CD4-positive, alpha-beta T cell treated with Interferon gamma for 1 hour (primary cell): ENCODE measurements at regions not wholly inside any gene's neighbourhood (a gene's known extent, or its start where the extent isn't known, plus 50 kb on each side); places are given as distances from the start of the nearest gene placed in this dataset.

ENCODE experiments used
- DNase-seq: peaks from one replicate; pipeline ENCODE4 v3.0.0-alpha.2; 2020

DNA sequence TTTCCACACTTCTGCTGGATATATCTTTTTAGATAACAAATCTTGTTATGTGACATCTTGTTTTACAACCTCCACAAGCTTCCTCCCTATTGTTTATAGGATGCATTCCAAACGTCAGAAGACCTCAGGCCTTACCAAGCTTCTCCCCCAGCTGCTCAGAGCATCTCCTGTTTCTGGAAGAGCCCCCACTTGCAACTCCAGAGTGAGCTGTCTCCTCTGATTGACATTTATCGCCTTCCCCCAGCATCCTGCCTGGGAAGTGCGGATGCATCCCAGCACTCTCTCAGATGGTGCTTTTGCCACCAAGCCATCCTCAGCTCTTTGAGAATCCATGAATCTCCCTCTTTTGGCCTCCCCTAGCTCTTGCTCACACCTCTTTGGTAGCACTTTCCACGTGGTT is 123.5 kb downstream of the LRRC70 start:
- DNase-seq = no peak

DNA sequence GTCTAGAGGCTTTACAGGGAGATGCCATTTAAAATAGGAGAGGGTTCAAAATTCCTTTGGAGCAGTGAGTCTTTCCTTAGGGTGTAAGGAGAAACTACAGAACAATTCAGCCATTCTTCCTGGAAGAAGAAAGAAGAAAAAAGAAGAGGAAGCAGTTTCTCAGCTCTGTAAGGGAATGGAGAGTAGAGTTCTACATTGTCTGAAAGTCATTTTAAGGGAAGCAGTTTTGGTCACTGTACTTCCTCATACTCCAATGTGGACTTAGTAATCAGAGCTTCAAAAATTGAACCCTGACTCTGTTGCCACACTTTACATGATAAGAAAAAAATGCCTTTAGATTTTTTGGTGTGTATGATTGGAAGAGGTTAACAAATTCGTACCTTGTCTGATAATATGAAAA is 122.4 kb downstream of the LRRC70 start:
- no peak for DNase-seq

DNA sequence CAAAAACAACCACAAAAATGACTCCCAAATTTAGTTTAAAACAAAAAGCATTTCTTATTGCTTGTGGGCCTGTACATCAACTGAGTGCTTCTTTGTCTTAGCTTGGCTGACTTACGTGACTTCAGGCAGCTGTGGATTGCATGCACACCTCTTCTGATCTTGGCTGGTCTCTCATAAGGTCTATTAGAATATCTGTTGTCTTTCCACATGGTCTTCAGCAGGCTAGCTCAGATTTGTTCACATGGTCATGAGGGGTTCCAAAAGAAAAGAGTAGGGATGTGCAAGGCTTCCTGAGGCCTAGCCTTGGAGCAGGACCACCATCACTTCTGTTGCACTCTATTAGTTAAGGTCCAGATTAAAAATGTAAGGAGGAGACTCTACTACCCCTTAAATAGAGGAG is 120.1 kb downstream of the LRRC70 start:
- DNase-seq = no peak

DNA sequence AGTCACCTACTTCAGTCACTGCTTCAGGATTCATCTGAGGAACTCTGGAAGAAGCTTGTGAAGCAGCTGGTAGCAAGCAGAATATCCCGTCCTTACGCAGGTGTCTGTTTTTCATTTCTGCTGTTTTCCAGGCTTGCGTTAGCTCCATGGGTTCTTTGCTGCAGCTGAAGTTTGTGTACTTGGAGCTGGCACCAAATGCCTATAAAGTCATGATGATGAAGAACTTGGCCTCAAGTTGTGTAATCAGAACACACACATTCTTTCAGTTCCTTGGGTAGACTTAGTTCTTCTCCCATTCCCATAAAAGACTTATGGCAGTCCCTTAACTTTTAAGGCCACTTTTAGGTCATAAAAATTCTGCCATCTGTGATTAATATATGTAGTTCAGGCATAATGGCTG is 116.7 kb downstream of the LRRC70 start:
- DNase-seq = no peak

DNA sequence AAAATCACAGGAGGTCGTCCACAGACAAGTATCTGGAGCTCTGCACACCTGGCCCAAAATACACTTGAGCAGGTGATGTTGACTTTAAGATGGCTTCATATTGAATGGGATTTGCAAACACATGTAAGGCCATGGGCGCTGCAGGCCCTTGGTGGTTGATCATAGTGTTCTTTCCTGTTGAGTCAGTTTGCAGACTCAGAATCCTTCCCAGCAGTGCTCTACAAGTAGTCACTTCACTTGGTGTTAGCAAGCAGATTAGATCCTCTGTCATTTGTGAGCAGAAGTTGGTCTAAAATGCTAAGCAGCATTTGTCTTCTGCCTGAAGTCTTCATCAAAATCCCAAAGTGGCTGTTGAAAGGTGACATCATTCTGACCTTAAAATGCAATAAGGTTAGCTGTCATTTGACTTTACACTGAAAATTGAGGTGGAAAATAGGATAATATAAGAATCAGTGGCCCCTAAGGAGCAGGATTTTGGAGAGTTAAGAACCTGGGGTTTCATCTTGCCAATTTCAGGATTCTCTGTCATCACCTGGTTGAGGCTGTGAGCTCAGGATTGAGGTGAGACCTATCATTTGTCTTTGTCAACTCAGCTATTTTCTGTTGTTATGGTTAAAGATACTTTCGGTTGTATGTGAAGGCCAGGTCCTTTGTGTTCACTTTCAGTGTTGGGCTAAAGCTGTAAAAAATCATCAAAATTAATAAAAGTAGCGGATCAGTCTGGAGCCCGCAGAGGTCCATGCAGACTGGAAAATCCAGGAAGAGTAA is 114.5 kb downstream of the LRRC70 start:
- no peak for DNase-seq

DNA sequence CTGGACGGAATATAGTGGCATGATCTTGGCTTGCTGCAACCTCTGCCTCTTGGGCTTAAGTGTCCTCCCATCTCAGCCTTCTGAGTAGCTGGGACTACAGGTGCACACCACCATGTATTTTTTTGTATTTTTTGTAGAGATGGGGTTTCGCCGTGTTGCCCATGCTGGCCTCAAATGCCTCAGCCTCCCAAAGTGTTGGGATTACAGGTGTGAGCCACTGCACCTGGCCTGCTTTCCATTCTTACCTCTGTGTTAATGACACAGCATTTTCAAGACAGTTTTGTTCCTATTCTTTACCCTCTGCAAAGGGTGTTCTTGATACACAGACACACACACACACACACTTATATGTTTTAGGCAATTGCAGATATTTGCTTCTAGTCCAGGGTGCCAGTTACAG is 113.3 kb downstream of the LRRC70 start:
- no peak for DNase-seq

DNA sequence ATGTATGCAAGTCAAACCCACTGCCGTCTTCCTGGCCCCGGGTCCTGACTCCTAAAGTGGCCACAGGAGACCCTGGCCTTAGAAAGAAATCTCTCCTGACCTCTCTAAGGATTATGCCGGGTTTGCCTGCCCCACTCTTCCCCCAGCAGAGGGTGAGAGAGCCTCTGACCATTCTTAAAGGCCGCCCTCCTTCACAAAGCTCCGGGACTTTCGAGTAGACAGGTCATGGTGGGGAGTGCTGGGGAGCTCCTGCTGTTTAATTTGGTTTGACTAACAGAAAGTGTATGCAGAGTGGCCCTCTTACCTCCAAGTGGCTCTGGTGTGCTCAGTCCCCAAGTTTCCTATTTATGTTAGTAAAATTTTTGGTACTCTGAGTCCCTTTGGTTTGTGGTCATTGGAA is 111.8 kb downstream of the LRRC70 start:
- DNase-seq = no peak

DNA sequence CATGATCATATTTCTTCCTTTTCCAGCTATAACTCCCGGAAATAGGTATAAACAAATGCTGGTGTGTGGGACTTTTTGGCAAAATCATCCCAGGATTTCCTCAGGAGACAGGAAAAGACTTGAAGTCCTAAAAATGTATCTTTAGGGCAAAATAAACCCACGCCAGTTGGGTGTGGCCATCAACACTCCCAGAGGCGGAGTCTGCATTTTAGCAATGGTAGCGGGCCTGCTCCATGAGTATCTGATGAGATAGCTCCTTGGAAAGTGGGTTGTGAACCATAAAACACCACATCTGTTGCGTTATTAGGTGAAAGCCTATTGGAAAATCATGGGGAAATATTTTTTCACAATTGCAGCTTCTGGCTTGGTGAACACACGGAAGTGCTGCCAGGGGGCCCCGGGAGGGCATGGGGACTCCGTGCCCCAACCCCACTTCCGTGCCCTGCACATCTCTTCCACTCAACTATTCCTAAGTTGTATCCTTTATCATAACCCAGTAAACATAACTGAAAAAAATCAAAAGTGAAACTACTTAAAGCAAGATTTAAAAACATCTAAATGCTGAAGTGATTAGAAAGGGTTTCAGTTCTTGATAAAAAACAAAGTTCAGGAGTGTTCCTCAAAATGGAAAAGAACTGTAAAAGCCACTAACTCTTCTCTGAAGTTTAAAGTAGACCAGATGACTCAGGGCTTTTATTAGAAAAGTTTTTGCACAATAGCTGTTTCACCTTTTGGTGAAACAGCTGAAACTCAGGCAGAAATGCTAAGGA is 111.2 kb downstream of the LRRC70 start:
- no peak for DNase-seq

DNA sequence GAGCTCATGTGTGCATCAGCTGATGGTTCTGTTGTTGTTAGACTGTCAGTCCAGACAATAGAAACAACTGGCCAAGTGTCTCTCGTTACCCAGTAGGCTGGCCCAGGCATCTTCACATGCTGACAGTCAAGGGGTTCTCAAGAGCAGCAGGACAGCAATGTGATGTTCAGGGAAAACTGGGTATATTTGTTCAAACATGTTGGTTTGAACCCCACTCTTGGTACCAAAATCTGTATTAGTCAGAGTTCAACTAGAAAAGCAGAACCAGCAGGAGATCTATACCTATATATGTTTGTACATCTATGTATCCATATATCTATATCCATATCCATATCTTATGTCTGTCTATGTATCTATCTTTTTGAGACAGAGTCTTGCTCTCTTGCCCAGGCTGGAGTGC is 108.1 kb downstream of the LRRC70 start:
- DNase-seq = no peak

DNA sequence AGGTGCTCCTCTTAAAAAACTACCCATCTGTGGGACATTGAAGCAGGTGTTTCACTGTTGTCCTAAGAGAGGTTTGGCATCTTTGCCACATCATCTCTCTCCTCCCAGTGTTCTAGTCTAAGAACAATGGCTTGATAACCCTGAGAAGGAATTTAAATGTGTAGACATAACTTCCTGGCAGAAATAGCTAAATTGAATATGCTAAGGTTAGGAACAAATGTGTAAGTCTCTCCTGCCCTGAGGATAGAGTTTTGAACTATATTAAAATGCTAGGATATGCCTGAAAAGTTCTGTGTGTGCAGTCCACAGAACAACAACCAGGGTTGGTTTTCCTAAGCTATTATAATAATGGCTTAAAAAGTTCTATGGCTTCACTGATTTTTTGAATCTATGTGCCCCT is 106.6 kb downstream of the LRRC70 start:
- DNase-seq = no peak

DNA sequence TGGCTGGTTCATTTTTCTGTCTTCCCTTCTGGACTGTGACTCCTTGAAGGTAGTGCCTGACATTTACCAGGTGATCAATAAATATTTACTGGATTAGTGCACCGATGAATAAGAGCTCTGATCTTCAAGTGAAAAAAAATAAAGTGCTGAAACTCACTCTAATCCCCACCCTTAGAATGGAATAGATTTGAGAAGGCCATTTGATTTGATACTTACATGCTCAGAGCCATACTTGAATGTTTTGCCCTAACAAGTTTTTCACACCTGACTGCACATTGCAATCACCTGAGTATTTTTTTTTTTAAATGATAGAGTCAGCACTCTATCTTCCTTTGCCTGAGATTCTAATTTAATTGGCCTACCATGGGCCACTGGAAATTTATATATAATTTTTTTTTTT is 105.7 kb downstream of the LRRC70 start:
- DNase-seq = no peak

DNA sequence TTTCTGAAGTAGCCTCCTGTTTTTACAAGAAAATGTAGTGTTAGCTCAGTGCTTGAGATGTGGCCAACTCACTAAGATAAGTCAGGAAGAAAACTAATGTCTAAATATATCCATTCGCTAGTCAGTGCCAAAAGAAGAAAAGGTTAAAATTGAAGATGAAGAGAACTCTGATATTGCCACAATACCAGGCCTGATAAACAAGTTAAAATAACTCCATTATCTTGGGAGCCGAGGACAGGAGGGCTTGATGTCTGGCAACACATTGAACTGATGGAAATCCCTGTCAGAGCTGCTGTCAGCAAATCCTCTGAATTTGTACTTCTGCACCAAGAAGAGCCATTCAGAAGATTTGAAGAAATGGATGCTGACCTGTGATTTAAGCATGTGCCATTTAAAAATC is 103.4 kb downstream of the LRRC70 start:
- DNase-seq = no peak

DNA sequence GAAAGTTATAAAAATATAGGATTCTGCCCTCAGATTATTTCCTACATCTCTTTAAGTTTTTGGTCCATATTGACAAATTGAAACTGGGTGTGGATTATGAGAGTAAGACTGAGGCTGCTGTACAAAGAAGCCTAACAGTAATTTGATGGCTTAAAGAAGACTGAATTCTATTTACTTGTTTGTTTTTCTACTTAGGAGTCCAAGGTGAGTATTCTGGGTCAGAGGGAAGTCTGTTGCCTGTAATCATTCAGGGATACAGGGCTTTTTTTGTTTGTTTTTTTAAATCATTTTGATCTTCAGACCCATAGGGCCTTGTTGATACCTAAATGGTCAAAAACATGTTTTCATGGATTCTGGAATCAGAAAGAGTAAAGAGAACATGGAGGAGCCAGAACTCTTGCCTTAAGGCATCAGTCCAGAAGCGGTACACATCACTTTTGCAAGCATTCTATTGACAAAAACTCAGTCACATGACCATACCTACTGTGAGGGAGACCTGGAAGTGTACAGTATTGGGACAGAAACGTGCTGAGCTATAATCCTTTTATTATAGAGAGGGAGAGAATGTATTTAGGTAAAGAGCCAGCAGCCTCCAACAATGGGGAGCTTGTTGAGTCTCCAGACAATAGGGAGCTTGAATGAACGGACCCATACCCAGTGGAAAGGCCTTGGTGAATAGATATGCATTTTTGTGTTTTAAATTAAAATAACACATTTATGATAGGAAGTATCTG is 102.7 kb downstream of the LRRC70 start:
- no peak for DNase-seq

DNA sequence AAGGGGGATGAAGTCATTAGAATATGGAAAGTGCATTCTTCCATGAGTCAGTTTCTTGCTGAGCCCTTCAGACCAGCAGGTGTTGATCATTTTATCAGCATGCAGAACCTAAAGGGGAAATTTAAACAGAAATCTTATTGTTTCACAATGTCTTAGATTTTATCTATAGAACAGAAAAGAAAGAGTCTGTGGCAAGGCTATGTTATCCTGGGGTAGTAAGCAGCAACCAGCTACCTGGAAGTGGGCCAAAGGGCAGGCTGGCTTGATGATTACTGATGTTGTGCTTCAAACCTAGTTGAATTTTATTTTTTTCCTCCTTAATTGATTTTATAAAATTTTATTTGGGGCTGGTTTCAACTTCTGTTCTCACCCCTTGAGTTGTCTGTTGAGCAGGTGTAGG is 101.5 kb downstream of the LRRC70 start:
- DNase-seq = no peak
